WI38 (cell line): ENCODE measurements at regions not wholly inside any gene's neighbourhood (a gene's known extent, or its start where the extent isn't known, plus 50 kb on each side); places are given as distances from the start of the nearest gene placed in this dataset.

Experiments used
- H3K4me3 ChIP-seq: 2 replicates; pipeline ENCODE4 v1.5.1; 2011; ENCODE audit warnings: low read depth, mild to moderate bottlenecking, control low read depth, low read length
- CTCF ChIP-seq: IDR thresholded peaks from 2 replicates; pipeline ENCODE4 v1.5.1; 2012; ENCODE audit warnings: low read depth, mild to moderate bottlenecking, control low read depth, low read length

GRCh38 chr18:60568220-60568619, 195.6 kb upstream of the MC4R start:
- TF ChIP-seq CTCF: no peak
- no peak overlapping the region for H3K4me3 ChIP-seq

- TF ChIP-seq CTCF: no peak
Measured at GRCh38 chr18:60570172-60570571, 197.6 kb upstream of the MC4R start.

DNA sequence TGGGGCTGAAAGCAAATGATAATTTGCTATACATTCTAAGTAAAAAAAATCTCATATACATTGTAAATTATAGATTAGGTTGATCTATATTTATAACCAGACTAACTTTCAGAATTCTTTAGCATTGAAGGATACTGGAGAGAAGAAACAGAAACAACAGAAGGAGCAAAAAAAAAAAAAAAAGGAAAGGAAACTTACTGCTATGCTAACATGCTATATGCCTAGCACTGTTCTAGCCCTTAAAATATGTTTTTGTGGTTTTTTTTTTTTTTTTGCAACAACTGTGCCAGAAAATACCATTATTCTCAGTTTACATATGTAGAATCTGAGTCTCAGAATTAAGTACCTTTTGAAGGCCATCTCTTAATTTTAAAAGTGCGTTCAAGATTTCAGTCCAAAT, 204.9 kb upstream of the MC4R start:
- no peak overlapping the region for H3K4me3 ChIP-seq
- TF ChIP-seq CTCF: no peak

More at GRCh38 chr18:60570172-60570571, 197.6 kb upstream of the MC4R start:
- H3K4me3 ChIP-seq: no peak overlapping the region

- TF ChIP-seq CTCF: no peak
- no peak overlapping the region for H3K4me3 ChIP-seq
Measured at GRCh38 chr18:60585670-60586069, 213.1 kb upstream of the MC4R start.

GRCh38 chr18:60593249-60593648, 220.7 kb upstream of the MC4R start:
- no peak for TF ChIP-seq CTCF

GRCh38 chr18:60596928-60597327, 224.4 kb upstream of the MC4R start:
- H3K4me3 ChIP-seq: no peak overlapping the region
- no peak for TF ChIP-seq CTCF

More at GRCh38 chr18:60593249-60593648, 220.7 kb upstream of the MC4R start:
- H3K4me3 ChIP-seq: no peak overlapping the region

GRCh38 chr18:60599267-60599666, 226.7 kb upstream of the MC4R start:
- TF ChIP-seq CTCF: no peak
- H3K4me3 ChIP-seq: no peak overlapping the region
